GM12891 (cell line): ENCODE measurements at regions not wholly inside any gene's neighbourhood (a gene's known extent, or its start where the extent isn't known, plus 50 kb on each side); places are given as distances from the start of the nearest gene placed in this dataset.

ENCODE experiments used
- DNase-seq: peaks from one replicate; pipeline ENCODE4 v3.0.0; 2011; ENCODE audit warnings: low spot score; ENCODE audit not compliant: insufficient read length
- FAIRE-seq: peaks from 2 replicates; lab custom pipeline; 2011; peaks lifted over from hg19 to GRCh38; lab: Jason Lieb, UNC
- PAX5 ChIP-seq: IDR thresholded peaks from 2 replicates; pipeline ENCODE4 v1.6.1; 2011; ENCODE audit warnings: low read length, moderate library complexity, mild to moderate bottlenecking; ENCODE audit not compliant: insufficient read depth, severe bottlenecking
- POLR2A ChIP-seq: IDR thresholded peaks from 2 replicates; pipeline ENCODE4 v1.6.1; 2011; ENCODE audit warnings: low read depth, low read length, control low read depth
- POLR2AphosphoS5 ChIP-seq: IDR thresholded peaks from 2 replicates; pipeline ENCODE4 v1.6.1; 2011; ENCODE audit warnings: low read depth, low read length, control low read depth
- POU2F2 ChIP-seq: IDR thresholded peaks from 2 replicates; pipeline ENCODE4 v1.6.1; 2011; ENCODE audit warnings: low read depth, mild to moderate bottlenecking, control low read depth, low read length, moderate library complexity
- SPI1 ChIP-seq: IDR thresholded peaks from 2 replicates; pipeline ENCODE4 v1.6.1; 2011; ENCODE audit warnings: low read depth, low read length, control low read depth
- TAF1 ChIP-seq: IDR thresholded peaks from 2 replicates; pipeline ENCODE4 v1.6.1; 2011; ENCODE audit warnings: low read depth, low read length, control low read depth

DNA sequence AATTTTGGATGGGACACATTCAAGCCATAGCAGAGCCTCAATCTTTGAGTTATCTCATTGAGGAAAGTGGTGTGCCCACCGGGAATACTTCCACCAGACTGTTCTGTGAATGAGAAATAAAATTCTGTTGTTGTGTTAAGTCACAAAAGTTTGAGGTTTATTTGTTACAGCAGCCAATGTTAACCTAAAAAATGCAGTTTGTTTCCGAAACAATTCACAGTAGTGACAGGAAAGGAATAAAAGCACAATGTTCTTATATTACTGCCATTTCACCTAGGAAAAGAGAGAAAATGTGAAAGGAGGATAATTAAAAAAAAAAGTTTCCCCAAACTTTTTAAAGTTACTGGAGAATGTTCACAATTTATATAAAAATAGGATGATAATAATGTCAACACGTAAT lies 344.6 kb downstream of the CD83 start:
- FAIRE-seq (no peak), DNase-seq (no peak)
- TF ChIP-seq POLR2AphosphoS5 (no peak), TAF1 (no peak), PAX5 (no peak), POU2F2 (no peak), SPI1 (no peak)

DNA sequence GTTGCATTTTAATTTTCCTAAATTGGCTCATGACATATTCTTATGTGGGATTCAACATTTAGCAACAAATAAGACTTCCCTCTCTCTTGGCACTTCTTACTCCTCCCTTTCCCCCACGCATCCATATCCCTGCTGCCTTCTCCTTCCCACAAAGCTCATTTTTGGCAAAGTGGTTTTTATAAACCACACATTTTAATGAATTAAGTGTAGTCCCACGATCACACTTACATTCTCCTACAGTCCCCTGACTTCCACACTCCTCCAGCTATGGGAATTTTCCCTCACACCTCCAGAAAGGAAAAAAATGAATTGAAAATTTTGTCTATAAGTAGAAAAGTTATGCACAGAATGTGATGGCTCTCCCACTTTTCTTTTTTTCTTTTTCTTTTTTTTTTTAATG lies 345.0 kb downstream of the CD83 start:
- TF ChIP-seq SPI1: no peak
- TF ChIP-seq POU2F2: no peak
- no peak for TF ChIP-seq TAF1
- no peak for TF ChIP-seq POLR2AphosphoS5
- no peak for TF ChIP-seq PAX5
- no peak for TF ChIP-seq POLR2A
- DNase-seq: no peak
- no peak for FAIRE-seq

GRCh38 chr6:14463110-14463509 lies 345.5 kb downstream of the CD83 start:
- no peak for TF ChIP-seq POLR2AphosphoS5
- TF ChIP-seq TAF1: no peak
- TF ChIP-seq SPI1: no peak
- no peak for TF ChIP-seq POLR2A
- TF ChIP-seq PAX5: no peak
- TF ChIP-seq POU2F2: no peak
- DNase-seq: no peak
- no peak for FAIRE-seq

DNA sequence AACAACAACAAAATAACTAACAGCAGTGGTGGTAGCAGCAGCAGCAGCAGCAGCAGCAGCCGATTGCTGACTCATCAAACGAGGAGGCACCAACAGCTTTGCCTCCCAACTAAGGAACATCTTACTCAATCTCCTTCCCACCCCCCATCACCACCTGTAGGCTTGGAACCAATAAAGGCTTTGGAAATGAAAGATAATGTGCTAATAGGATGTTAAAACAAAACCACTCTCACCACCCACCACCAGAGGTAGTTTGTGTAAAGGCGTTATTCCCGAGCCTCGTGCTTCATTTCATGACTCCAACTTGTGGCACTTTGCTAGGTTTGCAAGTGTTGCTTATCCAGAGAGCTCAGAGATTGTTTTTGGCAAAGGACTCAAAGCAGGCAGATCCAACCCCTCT lies 346.5 kb downstream of the CD83 start:
- DNase-seq: no peak
- FAIRE-seq: no peak
- TF ChIP-seq POLR2A: no peak
- TF ChIP-seq POLR2AphosphoS5: no peak
- TF ChIP-seq PAX5: no peak
- TF ChIP-seq POU2F2: no peak
- TF ChIP-seq TAF1: no peak
- TF ChIP-seq SPI1: no peak

- FAIRE-seq: no peak
- no peak for DNase-seq
- TF ChIP-seq TAF1 (no peak), PAX5 (no peak), POU2F2 (no peak), POLR2A (no peak), SPI1 (no peak), POLR2AphosphoS5 (no peak)
These were observed 347.1 kb downstream of the CD83 start for GRCh38 chr6:14464716-14465115.

DNA sequence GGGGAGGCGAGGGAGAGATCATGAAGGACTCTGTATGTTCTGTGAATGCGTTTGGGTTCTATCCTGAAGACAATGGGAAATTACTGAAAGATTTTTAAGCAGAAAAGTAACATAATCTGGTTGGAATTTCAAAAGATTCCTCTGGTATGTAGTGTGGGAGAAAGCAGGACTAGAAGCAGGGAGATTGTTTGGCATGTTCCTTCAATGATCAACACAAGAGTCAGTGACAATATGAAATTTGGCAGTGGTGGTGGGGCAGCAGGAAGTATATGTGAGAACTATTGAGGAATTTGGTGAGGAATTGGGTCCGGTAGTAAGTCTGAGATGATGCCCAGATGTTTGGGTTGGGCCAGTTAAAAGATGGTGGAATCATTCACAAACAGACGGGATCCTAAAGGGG lies 348.7 kb downstream of the CD83 start:
- no peak for DNase-seq
- FAIRE-seq: no peak
- no peak for TF ChIP-seq TAF1
- no peak for TF ChIP-seq PAX5
- TF ChIP-seq SPI1: no peak
- TF ChIP-seq POLR2AphosphoS5: no peak

DNA sequence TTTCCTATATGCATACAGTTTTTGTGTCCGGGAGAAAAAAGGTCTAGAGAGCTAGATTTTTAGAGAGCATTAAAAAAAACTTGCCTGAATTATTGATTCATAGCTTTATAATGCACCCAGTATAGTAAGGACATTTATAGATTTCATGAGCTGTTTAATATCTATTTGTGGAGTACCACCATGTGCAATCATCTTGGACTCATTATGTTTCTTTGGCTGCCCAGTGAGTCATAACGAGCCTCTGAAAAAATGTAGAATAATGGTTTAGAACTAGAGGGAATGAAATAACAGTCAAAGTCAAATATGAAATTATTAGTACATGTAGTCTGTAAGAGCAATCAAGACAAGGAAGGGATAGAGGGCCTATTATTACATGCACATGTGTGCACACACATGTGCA lies 350.0 kb downstream of the CD83 start:
- no peak for DNase-seq
- FAIRE-seq: no peak
- TF ChIP-seq POU2F2 (no peak), POLR2A (no peak), SPI1 (no peak), TAF1 (no peak), POLR2AphosphoS5 (no peak), PAX5 (no peak)

GRCh38 chr6:14468647-14469321 lies 351.2 kb downstream of the CD83 start:
- DNase-seq: no peak
- TF ChIP-seq SPI1 (no peak), POU2F2 (no peak), PAX5 (no peak), POLR2A (no peak), POLR2AphosphoS5 (no peak), TAF1 (no peak)
- no peak for FAIRE-seq

GRCh38 chr6:14470101-14470500 lies 352.5 kb downstream of the CD83 start:
- no peak for FAIRE-seq
- no peak for TF ChIP-seq POLR2AphosphoS5
- TF ChIP-seq TAF1: no peak
- no peak for TF ChIP-seq SPI1
- no peak for TF ChIP-seq PAX5
- no peak for TF ChIP-seq POLR2A
- TF ChIP-seq POU2F2: no peak
- DNase-seq: no peak

DNA sequence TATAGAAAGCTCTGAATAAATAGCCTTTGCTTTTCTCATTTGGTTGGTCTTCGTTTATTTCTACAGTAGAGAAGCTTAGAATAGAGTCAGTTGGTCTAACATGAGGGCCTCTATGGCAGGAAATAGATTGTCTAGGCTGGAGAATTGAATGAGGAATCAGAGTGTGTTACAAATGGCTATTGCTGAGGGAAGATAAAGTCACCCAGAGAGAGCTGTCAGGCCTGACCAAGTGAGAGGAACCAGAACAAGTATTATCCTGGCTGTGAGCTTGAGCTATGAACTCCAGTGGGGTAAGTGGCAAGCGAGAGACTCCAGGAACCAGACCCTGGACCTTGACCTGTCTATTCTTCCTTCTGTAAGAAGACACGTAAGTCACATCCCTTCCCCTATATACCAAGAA lies 353.1 kb downstream of the CD83 start:
- DNase-seq (no peak), FAIRE-seq (no peak)
- no peak for TF ChIP-seq TAF1
